ENCODE measurements at regions not wholly inside any gene's neighbourhood (a gene's known extent, or its start where the extent isn't known, plus 50 kb on each side); places are given as distances from the start of the nearest gene placed in this dataset.

DNA sequence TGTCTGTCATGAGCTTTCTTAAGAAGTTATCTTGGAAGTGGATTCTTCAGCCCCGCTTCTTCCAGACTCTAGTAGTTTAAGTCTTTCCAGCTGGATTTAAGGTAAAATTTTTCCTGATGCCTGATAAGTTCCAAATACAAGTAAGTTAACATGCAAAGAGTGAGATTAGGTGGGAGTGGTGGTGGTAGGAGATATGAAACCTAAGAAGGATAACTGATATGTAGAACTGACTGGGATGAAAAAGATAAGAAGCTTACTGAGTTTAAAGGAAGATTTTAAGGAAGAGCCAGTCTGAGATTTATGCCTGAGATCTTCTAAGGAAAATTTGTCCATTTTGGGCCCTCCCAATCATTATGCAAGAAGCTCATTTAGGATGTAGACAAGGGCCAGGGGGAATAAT is 250.9 kb upstream of the SYT10 start:
- no peak overlapping the region for H2BK5ac ChIP-seq (ENCODE audit: low read length)
- H4K8ac ChIP-seq (ENCODE audit: low read depth, low read length): no peak overlapping the region
- H4K5ac ChIP-seq (ENCODE audit: low read length): no peak overlapping the region
- DNase-seq: no peak
- no peak overlapping the region for H3K9ac ChIP-seq (ENCODE audit: low read length)
- H2BK120ac ChIP-seq (ENCODE audit: low read depth, low read length): no peak overlapping the region
- H3K18ac ChIP-seq (ENCODE audit: low read length): no peak overlapping the region
- no peaks in the 10 kb centered on the region for H3K79me2 ChIP-seq (ENCODE audit: control insufficient read depth, insufficient read depth, low read length)
- H3K56ac ChIP-seq (ENCODE audit: low read length): no peak overlapping the region
- H3K4me1 ChIP-seq (ENCODE audit: control insufficient read depth, low read depth, low read length): no peaks in the 10 kb centered on the region
- no peaks in the 10 kb centered on the region for H3K27me3 ChIP-seq (ENCODE audit: insufficient read depth, low read length, poor library complexity)
- no peak overlapping the region for H2AK5ac ChIP-seq (ENCODE audit: low read length)
- no CpG with 5 or more reads among the region's 1 CpG for WGBS (ENCODE audit: extremely low coverage, insufficient coverage, low lambda C conversion rate)
- no peaks in the 10 kb centered on the region for H3K79me1 ChIP-seq (ENCODE audit: low read length)
- H3K4ac ChIP-seq (ENCODE audit: low read depth, low read length): no peak overlapping the region
- no peak overlapping the region for H3K4me3 ChIP-seq (ENCODE audit: low read length)
- no peaks in the 10 kb centered on the region for H3K36me3 ChIP-seq (ENCODE audit: control insufficient read depth, insufficient read depth, low read length)
- no peak overlapping the region for H3K27ac ChIP-seq (ENCODE audit: low read depth, low read length)
- no peak overlapping the region for H2BK15ac ChIP-seq (replicated peaks; ENCODE audit: low read depth)
- no peak overlapping the region for H3K23ac ChIP-seq (ENCODE audit: low read length)
- no peak overlapping the region for H3K4me2 ChIP-seq (ENCODE audit: low read length)

GRCh38 chr12:33703221-33703620 is 263.6 kb upstream of the SYT10 start:
- H3K4me2 ChIP-seq (ENCODE audit: low read length): no peak overlapping the region
- H3K56ac ChIP-seq (ENCODE audit: low read length): no peak overlapping the region
- H3K79me2 ChIP-seq (ENCODE audit: control insufficient read depth, insufficient read depth, low read length): no peaks in the 10 kb centered on the region
- no peaks in the 10 kb centered on the region for H3K4me1 ChIP-seq (ENCODE audit: control insufficient read depth, low read depth, low read length)
- no peaks in the 10 kb centered on the region for H3K79me1 ChIP-seq (ENCODE audit: low read length)
- no peak overlapping the region for H2BK5ac ChIP-seq (ENCODE audit: low read length)
- H3K9ac ChIP-seq (ENCODE audit: low read length): no peak overlapping the region
- H4K5ac ChIP-seq (ENCODE audit: low read length): no peak overlapping the region
- H3K27me3 ChIP-seq (ENCODE audit: insufficient read depth, low read length, poor library complexity): no peaks in the 10 kb centered on the region
- no peak overlapping the region for H3K4ac ChIP-seq (ENCODE audit: low read depth, low read length)
- no peaks in the 10 kb centered on the region for H3K36me3 ChIP-seq (ENCODE audit: control insufficient read depth, insufficient read depth, low read length)
- no peak overlapping the region for H3K27ac ChIP-seq (ENCODE audit: low read depth, low read length)
- no peak overlapping the region for H2BK120ac ChIP-seq (ENCODE audit: low read depth, low read length)
- H3K18ac ChIP-seq (ENCODE audit: low read length): no peak overlapping the region
- H2AK5ac ChIP-seq (ENCODE audit: low read length): no peak overlapping the region
- H3K23ac ChIP-seq (ENCODE audit: low read length): no peak overlapping the region
- no peak for DNase-seq
- no peak overlapping the region for H2BK15ac ChIP-seq (replicated peaks; ENCODE audit: low read depth)
- H3K4me3 ChIP-seq (ENCODE audit: low read length): no peak overlapping the region
- no CpG with 5 or more reads among the region's 1 CpG for WGBS (ENCODE audit: extremely low coverage, insufficient coverage, low lambda C conversion rate)
- H4K8ac ChIP-seq (ENCODE audit: low read depth, low read length): no peak overlapping the region

- Histone ChIP-seq H3K9ac (ENCODE audit: low read length) (no peak overlapping the region), H2BK15ac (replicated peaks; ENCODE audit: low read depth) (no peak overlapping the region), H3K18ac (ENCODE audit: low read length) (no peak overlapping the region), H3K23ac (ENCODE audit: low read length) (no peak overlapping the region), H3K4me1 (ENCODE audit: control insufficient read depth, low read depth, low read length) (no peaks in the 10 kb centered on the region), H3K4ac (ENCODE audit: low read depth, low read length) (no peak overlapping the region), H3K4me2 (ENCODE audit: low read length) (no peak overlapping the region), H3K36me3 (ENCODE audit: control insufficient read depth, insufficient read depth, low read length) (no peaks in the 10 kb centered on the region), H3K79me1 (ENCODE audit: low read length) (no peaks in the 10 kb centered on the region), H2BK5ac (ENCODE audit: low read length) (no peak overlapping the region), H4K8ac (ENCODE audit: low read depth, low read length) (no peak overlapping the region), H3K56ac (ENCODE audit: low read length) (no peak overlapping the region), H3K27ac (ENCODE audit: low read depth, low read length) (no peak overlapping the region), H2BK120ac (ENCODE audit: low read depth, low read length) (no peak overlapping the region), H4K5ac (ENCODE audit: low read length) (no peak overlapping the region), H3K27me3 (ENCODE audit: insufficient read depth, low read length, poor library complexity) (no peaks in the 10 kb centered on the region), H3K4me3 (ENCODE audit: low read length) (no peak overlapping the region), H3K79me2 (ENCODE audit: control insufficient read depth, insufficient read depth, low read length) (no peaks in the 10 kb centered on the region), H2AK5ac (ENCODE audit: low read length) (no peak overlapping the region)
- DNase-seq: no peak
- no CpG with 5 or more reads among the region's 1 CpG for WGBS (ENCODE audit: extremely low coverage, insufficient coverage, low lambda C conversion rate)
These were observed 267.3 kb upstream of the SYT10 start for GRCh38 chr12:33706927-33707326.

GRCh38 chr12:33708935-33709334 is 269.3 kb upstream of the SYT10 start:
- WGBS (ENCODE audit: extremely low coverage, insufficient coverage, low lambda C conversion rate): no CpG with 5 or more reads among the region's 3 CpGs
- Histone ChIP-seq H2BK120ac (ENCODE audit: low read depth, low read length) (no peak overlapping the region), H3K4ac (ENCODE audit: low read depth, low read length) (no peak overlapping the region), H2AK5ac (ENCODE audit: low read length) (no peak overlapping the region), H3K36me3 (ENCODE audit: control insufficient read depth, insufficient read depth, low read length) (no peaks in the 10 kb centered on the region), H3K27me3 (ENCODE audit: insufficient read depth, low read length, poor library complexity) (no peaks in the 10 kb centered on the region), H3K4me1 (ENCODE audit: control insufficient read depth, low read depth, low read length) (no peaks in the 10 kb centered on the region), H3K27ac (ENCODE audit: low read depth, low read length) (no peak overlapping the region), H3K23ac (ENCODE audit: low read length) (no peak overlapping the region), H4K8ac (ENCODE audit: low read depth, low read length) (no peak overlapping the region), H3K4me3 (ENCODE audit: low read length) (no peak overlapping the region), H3K4me2 (ENCODE audit: low read length) (no peak overlapping the region), H3K79me1 (ENCODE audit: low read length) (no peaks in the 10 kb centered on the region), H3K9ac (ENCODE audit: low read length) (no peak overlapping the region), H2BK15ac (replicated peaks; ENCODE audit: low read depth) (no peak overlapping the region), H3K79me2 (ENCODE audit: control insufficient read depth, insufficient read depth, low read length) (no peaks in the 10 kb centered on the region), H4K5ac (ENCODE audit: low read length) (no peak overlapping the region), H3K56ac (ENCODE audit: low read length) (no peak overlapping the region), H3K18ac (ENCODE audit: low read length) (no peak overlapping the region), H2BK5ac (ENCODE audit: low read length) (no peak overlapping the region)
- DNase-seq: no peak

DNA sequence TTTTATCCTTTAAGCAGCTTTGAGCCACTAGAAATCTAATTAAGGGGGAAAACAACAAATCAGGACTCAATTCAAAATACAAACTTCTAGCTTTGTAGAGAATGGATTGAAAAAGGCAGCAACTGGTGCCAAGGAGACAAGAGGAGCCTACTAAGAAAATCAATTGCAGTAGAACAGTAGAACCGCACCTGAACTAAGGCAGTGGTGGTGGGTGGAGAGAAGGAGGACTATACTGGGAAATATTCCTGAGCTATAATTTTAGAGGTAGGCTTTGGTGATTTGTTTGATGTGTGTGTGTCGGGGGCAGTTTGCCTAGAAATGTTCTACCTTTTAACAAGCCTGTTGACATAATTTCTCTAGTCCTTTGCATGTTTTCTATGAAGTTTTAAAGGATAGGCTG is 270.9 kb upstream of the SYT10 start:
- Histone ChIP-seq H3K9ac (ENCODE audit: low read length) (no peak overlapping the region), H2BK120ac (ENCODE audit: low read depth, low read length) (no peak overlapping the region), H3K18ac (ENCODE audit: low read length) (no peak overlapping the region), H3K79me2 (ENCODE audit: control insufficient read depth, insufficient read depth, low read length) (no peaks in the 10 kb centered on the region), H3K56ac (ENCODE audit: low read length) (no peak overlapping the region), H3K36me3 (ENCODE audit: control insufficient read depth, insufficient read depth, low read length) (no peaks in the 10 kb centered on the region), H2BK5ac (ENCODE audit: low read length) (no peak overlapping the region), H3K4me1 (ENCODE audit: control insufficient read depth, low read depth, low read length) (no peaks in the 10 kb centered on the region), H3K4me3 (ENCODE audit: low read length) (no peak overlapping the region), H3K23ac (ENCODE audit: low read length) (no peak overlapping the region), H4K8ac (ENCODE audit: low read depth, low read length) (no peak overlapping the region), H3K27ac (ENCODE audit: low read depth, low read length) (no peak overlapping the region), H4K5ac (ENCODE audit: low read length) (no peak overlapping the region), H3K27me3 (ENCODE audit: insufficient read depth, low read length, poor library complexity) (no peaks in the 10 kb centered on the region), H3K4ac (ENCODE audit: low read depth, low read length) (no peak overlapping the region), H2AK5ac (ENCODE audit: low read length) (no peak overlapping the region), H3K79me1 (ENCODE audit: low read length) (no peaks in the 10 kb centered on the region), H3K4me2 (ENCODE audit: low read length) (no peak overlapping the region), H2BK15ac (replicated peaks; ENCODE audit: low read depth) (no peak overlapping the region)
- no peak for DNase-seq
- WGBS (ENCODE audit: extremely low coverage, insufficient coverage, low lambda C conversion rate): no CpG with 5 or more reads among the region's 2 CpGs

DNA sequence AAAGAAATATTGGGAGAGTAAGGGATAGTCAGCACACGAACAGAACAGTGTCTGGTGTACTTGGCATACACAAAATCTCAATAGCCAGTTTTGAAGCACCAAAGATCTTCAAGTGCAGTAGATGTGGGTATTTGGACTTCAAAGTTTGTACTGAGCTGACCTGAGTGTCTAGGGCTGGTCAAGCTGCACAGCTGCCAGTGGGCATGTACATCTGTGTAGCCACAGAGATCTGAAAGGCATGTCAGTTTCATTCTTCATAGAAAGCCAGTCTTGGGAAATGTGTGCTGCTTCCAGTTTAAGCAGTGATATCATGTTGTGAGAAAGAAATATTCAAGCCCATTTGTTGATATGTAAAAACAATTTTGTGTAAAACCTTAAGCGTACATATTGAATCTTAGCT is 279.0 kb upstream of the SYT10 start:
- Histone ChIP-seq H4K8ac (ENCODE audit: low read depth, low read length) (no peak overlapping the region), H3K9ac (ENCODE audit: low read length) (no peak overlapping the region), H2BK15ac (replicated peaks; ENCODE audit: low read depth) (no peak overlapping the region), H3K36me3 (ENCODE audit: control insufficient read depth, insufficient read depth, low read length) (no peaks in the 10 kb centered on the region), H3K56ac (ENCODE audit: low read length) (no peak overlapping the region), H2BK120ac (ENCODE audit: low read depth, low read length) (no peak overlapping the region), H4K5ac (ENCODE audit: low read length) (no peak overlapping the region), H3K27me3 (ENCODE audit: insufficient read depth, low read length, poor library complexity) (no peaks in the 10 kb centered on the region), H3K4me2 (ENCODE audit: low read length) (no peak overlapping the region), H3K4ac (ENCODE audit: low read depth, low read length) (no peak overlapping the region), H2BK5ac (ENCODE audit: low read length) (no peak overlapping the region), H3K23ac (ENCODE audit: low read length) (no peak overlapping the region), H3K27ac (ENCODE audit: low read depth, low read length) (no peak overlapping the region), H3K18ac (ENCODE audit: low read length) (no peak overlapping the region), H3K79me1 (ENCODE audit: low read length) (no peaks in the 10 kb centered on the region), H3K4me3 (ENCODE audit: low read length) (no peak overlapping the region), H3K4me1 (ENCODE audit: control insufficient read depth, low read depth, low read length) (no peaks in the 10 kb centered on the region), H3K79me2 (ENCODE audit: control insufficient read depth, insufficient read depth, low read length) (no peaks in the 10 kb centered on the region), H2AK5ac (ENCODE audit: low read length) (no peak overlapping the region)
- DNase-seq: no peak
- WGBS (ENCODE audit: extremely low coverage, insufficient coverage, low lambda C conversion rate): no CpG with 5 or more reads among the region's 2 CpGs

Measured in mesendoderm (in vitro differentiated cells).